Smooth muscle cell (in vitro differentiated cells): ENCODE measurements at regions not wholly inside any gene's neighbourhood (a gene's known extent, or its start where the extent isn't known, plus 50 kb on each side); places are given as distances from the start of the nearest gene placed in this dataset.

Experiments used
- DNase-seq: peaks from one replicate; lab custom pipeline; 2025; ENCODE audit not compliant: unreplicated experiment; lab: John Stamatoyannopoulos, UW
- H2AFZ ChIP-seq: fragments of 200-600 bp; sonication (generic); 2 replicates; pipeline ENCODE4 v1.6.0; 2016; ENCODE audit warnings: antibody characterized with exemption, low read depth, mild to moderate bottlenecking
- H3F3A ChIP-seq: fragments of 200-600 bp; sonication (generic); 2 replicates; pipeline ENCODE4 v1.6.0; 2017; ENCODE audit warnings: antibody characterized with exemption, low read depth
- H3K27ac ChIP-seq: fragments of 200-600 bp; sonication (generic); 2 replicates; pipeline ENCODE4 v1.5.1; 2016; ENCODE audit warnings: low read depth, mild to moderate bottlenecking
- H3K27me3 ChIP-seq: fragments of 200-600 bp; sonication (generic); 2 replicates; pipeline ENCODE4 v1.6.1; 2016; ENCODE audit warnings: low read depth, mild to moderate bottlenecking
- H3K36me3 ChIP-seq: fragments of 200-600 bp; sonication (generic); 2 replicates; pipeline ENCODE4 v1.5.1; 2016; ENCODE audit warnings: low read depth
- H3K4me1 ChIP-seq: fragments of 200-600 bp; sonication (generic); 2 replicates; pipeline ENCODE4 v1.5.1; 2016; ENCODE audit warnings: low read depth
- H3K4me2 ChIP-seq: fragments of 200-600 bp; sonication (generic); 2 replicates; pipeline ENCODE4 v1.6.0; 2016; ENCODE audit warnings: mild to moderate bottlenecking
- H3K4me3 ChIP-seq: fragments of 200-600 bp; sonication (generic); 2 replicates; pipeline ENCODE4 v1.5.1; 2016; ENCODE audit warnings: mild to moderate bottlenecking
- H3K79me2 ChIP-seq: fragments of 200-600 bp; sonication (generic); 2 replicates; pipeline ENCODE4 v1.6.0; 2016; ENCODE audit warnings: low read depth, mild to moderate bottlenecking
- H3K9ac ChIP-seq: fragments of 200-600 bp; sonication (generic); 2 replicates; pipeline ENCODE4 v1.6.0; 2016; ENCODE audit warnings: low read depth
- H3K9me3 ChIP-seq: fragments of 200-600 bp; sonication (generic); replicated peaks from 2 replicates; pipeline ENCODE4 v1.5.1; 2016; ENCODE audit warnings: low read depth
- H4K20me1 ChIP-seq: fragments of 200-600 bp; sonication (generic); 2 replicates; pipeline ENCODE4 v1.6.0; 2016; ENCODE audit warnings: low read depth
- WGBS: methylation state at CpG from one replicate; pipeline ENCODE4 v1.1.7; 2016; ENCODE audit warnings: low lambda C conversion rate; 5-methylcytosine and 5-hydroxymethylcytosine counted together
- TF ChIP-seq, protein P1 (sequence below): fragments of 200-600 bp; sonication (generic); IDR thresholded peaks from 2 replicates; pipeline ENCODE4 v1.5.1; 2017; ENCODE audit warnings: borderline replicate concordance, mild to moderate bottlenecking, antibody characterized with exemption; ENCODE audit not compliant: insufficient read depth, poor library complexity, severe bottlenecking

DNA sequence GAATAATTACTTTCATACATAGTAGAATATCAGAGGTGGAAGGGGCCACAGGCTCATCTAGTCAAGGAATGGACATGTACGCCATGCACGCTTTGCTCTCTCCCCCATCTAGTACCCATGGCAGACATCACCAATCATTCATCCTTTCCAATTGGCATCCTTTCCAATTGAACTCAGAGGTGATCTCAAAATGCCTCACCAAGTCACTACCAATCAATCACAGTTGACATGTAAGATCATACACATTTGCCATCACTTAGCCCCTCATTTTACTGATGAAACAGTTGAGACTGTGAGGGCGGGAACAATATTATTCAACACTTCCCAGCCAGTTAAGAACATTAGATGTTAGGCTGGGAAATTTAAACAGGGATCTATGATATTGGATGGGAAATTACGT, 308.4 kb downstream of the FGFR2 start:
- no peaks in the 10 kb centered on the region for H3K79me2 ChIP-seq
- no peak overlapping the region for H3K9ac ChIP-seq
- H4K20me1 ChIP-seq = no peaks in the 10 kb centered on the region
- H3K9me3 ChIP-seq = no peaks in the 10 kb centered on the region
- peaks cover 5% of the 10 kb centered on the region for H3F3A ChIP-seq
- H3K4me2 ChIP-seq = no peak overlapping the region
- no peak overlapping the region for H2AFZ ChIP-seq
- H3K4me3 ChIP-seq = no peak overlapping the region
- TF ChIP-seq, protein P1, sequence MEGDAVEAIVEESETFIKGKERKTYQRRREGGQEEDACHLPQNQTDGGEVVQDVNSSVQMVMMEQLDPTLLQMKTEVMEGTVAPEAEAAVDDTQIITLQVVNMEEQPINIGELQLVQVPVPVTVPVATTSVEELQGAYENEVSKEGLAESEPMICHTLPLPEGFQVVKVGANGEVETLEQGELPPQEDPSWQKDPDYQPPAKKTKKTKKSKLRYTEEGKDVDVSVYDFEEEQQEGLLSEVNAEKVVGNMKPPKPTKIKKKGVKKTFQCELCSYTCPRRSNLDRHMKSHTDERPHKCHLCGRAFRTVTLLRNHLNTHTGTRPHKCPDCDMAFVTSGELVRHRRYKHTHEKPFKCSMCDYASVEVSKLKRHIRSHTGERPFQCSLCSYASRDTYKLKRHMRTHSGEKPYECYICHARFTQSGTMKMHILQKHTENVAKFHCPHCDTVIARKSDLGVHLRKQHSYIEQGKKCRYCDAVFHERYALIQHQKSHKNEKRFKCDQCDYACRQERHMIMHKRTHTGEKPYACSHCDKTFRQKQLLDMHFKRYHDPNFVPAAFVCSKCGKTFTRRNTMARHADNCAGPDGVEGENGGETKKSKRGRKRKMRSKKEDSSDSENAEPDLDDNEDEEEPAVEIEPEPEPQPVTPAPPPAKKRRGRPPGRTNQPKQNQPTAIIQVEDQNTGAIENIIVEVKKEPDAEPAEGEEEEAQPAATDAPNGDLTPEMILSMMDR = no peak
- H3K4me1 ChIP-seq = peaks cover 15% of the 10 kb centered on the region
- no peaks in the 10 kb centered on the region for H3K27me3 ChIP-seq
- whole genome bisulfite sequencing = 97% methylated on average over 4 of the region's 4 CpGs
- DNase-seq = no peak
- H3K27ac ChIP-seq = no peak overlapping the region
- H3K36me3 ChIP-seq = no peaks in the 10 kb centered on the region

DNA sequence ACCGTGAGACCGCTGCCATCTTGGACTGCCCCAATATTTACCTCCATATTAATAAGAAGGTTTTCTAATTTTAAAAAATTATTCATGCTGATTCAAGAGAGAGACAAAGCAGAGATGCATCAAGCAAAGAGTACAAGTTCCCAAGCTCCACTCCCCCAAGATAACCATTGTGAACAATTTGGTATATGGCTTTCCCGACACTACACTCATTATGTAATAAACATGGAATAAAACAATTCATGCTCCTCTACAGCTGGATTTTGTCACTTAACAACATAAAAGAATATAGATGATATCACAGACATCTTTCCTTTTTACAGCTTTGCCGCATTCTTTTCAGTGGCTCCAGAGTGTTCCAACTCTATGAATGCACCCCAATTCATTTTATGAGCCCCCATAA, 307.6 kb downstream of the FGFR2 start:
- Histone ChIP-seq H3F3A (peaks cover 5% of the 10 kb centered on the region), H3K4me3 (no peak overlapping the region), H3K27me3 (no peaks in the 10 kb centered on the region), H3K79me2 (no peaks in the 10 kb centered on the region), H4K20me1 (no peaks in the 10 kb centered on the region), H3K9me3 (no peaks in the 10 kb centered on the region), H3K4me2 (no peak overlapping the region), H2AFZ (no peak overlapping the region), H3K36me3 (no peaks in the 10 kb centered on the region), H3K9ac (no peak overlapping the region), H3K27ac (no peak overlapping the region), H3K4me1 (peaks cover 11% of the 10 kb centered on the region)
- DNase-seq = no peak
- WGBS = 92% methylated on average over 4 of the region's 4 CpGs
- TF ChIP-seq, protein P1 = no peak

DNA sequence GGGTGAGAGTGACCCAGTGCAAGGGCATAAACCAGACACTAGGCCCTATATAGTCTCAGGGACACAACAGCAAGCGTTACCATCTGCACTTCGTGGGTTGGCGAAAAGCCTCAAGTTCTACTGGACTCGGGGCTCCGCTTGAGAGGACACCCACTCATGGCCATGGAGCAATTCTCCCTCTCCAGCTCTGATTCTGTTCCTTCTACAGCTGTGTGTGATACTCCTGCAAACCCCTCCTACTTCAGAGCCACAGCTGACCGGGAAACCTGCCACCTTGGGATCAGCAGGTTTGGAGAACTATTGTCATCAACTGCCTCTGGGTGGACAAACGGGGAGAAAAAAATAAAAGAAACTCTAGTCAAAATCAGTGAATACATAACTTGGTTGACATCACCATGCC, 306.9 kb downstream of the FGFR2 start:
- WGBS = 87% methylated on average over 7 of the region's 7 CpGs
- Histone ChIP-seq H3K27ac (no peak overlapping the region), H3K4me2 (no peak overlapping the region), H3K79me2 (no peaks in the 10 kb centered on the region), H3K9me3 (no peaks in the 10 kb centered on the region), H3K27me3 (no peaks in the 10 kb centered on the region), H3K4me1 (peaks cover 11% of the 10 kb centered on the region), H3K9ac (no peak overlapping the region), H3K36me3 (no peaks in the 10 kb centered on the region), H2AFZ (no peak overlapping the region), H3K4me3 (no peak overlapping the region), H4K20me1 (no peaks in the 10 kb centered on the region), H3F3A (peaks cover 5% of the 10 kb centered on the region)
- TF ChIP-seq, protein P1 = no peak
- DNase-seq = no peak

DNA sequence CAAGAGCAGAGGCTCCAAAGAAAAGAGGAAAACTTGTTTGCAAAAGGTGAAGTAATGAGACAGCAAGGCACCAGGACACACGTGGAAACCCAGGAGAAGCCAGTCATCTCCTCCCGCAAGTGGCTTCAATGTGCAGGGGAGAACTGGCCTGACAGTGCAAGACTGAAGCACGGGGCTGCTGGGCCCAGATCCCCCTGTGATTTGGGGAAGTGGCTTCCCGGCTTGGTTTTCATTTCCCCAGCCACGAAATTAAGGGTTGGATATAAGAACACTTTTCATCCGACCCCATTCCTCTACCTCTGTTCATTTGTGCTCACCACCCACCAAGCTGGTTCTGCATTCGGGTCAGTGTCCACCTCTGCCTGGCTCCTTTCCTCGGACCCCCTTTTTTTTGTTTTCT, 306.4 kb downstream of the FGFR2 start:
- H4K20me1 ChIP-seq = no peaks in the 10 kb centered on the region
- H2AFZ ChIP-seq = no peak overlapping the region
- peaks cover 5% of the 10 kb centered on the region for H3F3A ChIP-seq
- H3K27me3 ChIP-seq = no peaks in the 10 kb centered on the region
- no peaks in the 10 kb centered on the region for H3K9me3 ChIP-seq
- no peaks in the 10 kb centered on the region for H3K79me2 ChIP-seq
- no peak overlapping the region for H3K27ac ChIP-seq
- TF ChIP-seq, protein P1 = no peak
- H3K9ac ChIP-seq = no peak overlapping the region
- WGBS = 88% methylated on average over 8 of the region's 8 CpGs
- no peak for DNase-seq
- H3K36me3 ChIP-seq = no peaks in the 10 kb centered on the region
- H3K4me1 ChIP-seq = peaks cover 11% of the 10 kb centered on the region
- no peak overlapping the region for H3K4me2 ChIP-seq
- no peak overlapping the region for H3K4me3 ChIP-seq
